ENCODE measurements at regions not wholly inside any gene's neighbourhood (a gene's known extent, or its start where the extent isn't known, plus 50 kb on each side); places are given as distances from the start of the nearest gene placed in this dataset.

GRCh38 chr14:27721760-27722159, 1044.8 kb upstream of the FOXG1 start:
- TF ChIP-seq EP300 (IDR thresholded peaks at IDR 0.05), result no peak
- TF ChIP-seq, protein P1, sequence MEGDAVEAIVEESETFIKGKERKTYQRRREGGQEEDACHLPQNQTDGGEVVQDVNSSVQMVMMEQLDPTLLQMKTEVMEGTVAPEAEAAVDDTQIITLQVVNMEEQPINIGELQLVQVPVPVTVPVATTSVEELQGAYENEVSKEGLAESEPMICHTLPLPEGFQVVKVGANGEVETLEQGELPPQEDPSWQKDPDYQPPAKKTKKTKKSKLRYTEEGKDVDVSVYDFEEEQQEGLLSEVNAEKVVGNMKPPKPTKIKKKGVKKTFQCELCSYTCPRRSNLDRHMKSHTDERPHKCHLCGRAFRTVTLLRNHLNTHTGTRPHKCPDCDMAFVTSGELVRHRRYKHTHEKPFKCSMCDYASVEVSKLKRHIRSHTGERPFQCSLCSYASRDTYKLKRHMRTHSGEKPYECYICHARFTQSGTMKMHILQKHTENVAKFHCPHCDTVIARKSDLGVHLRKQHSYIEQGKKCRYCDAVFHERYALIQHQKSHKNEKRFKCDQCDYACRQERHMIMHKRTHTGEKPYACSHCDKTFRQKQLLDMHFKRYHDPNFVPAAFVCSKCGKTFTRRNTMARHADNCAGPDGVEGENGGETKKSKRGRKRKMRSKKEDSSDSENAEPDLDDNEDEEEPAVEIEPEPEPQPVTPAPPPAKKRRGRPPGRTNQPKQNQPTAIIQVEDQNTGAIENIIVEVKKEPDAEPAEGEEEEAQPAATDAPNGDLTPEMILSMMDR (IDR thresholded peaks at IDR 0.05), result no peak
- TF ChIP-seq POLR2AphosphoS5 (IDR thresholded peaks at IDR 0.05), result no peak
- no peak for TF ChIP-seq POLR2A (IDR thresholded peaks at IDR 0.05)

Measured in gastroesophageal sphincter (tissue), 3 donors.